Activated CD4-positive, CD25-positive, alpha-beta regulatory T cell (primary cell): ENCODE measurements at regions not wholly inside any gene's neighbourhood (a gene's known extent, or its start where the extent isn't known, plus 50 kb on each side); places are given as distances from the start of the nearest gene placed in this dataset.
"Not testable (repeated sequence)": the region's sequence is repeated elsewhere in the genome, so short reads cannot be mapped to it uniquely, and the experiment has no call there.

Experiments used
- DNase-seq, 4 experiments: peaks; one replicate each; lab custom pipeline; 2025; lab: John Stamatoyannopoulos, UW

DNA sequence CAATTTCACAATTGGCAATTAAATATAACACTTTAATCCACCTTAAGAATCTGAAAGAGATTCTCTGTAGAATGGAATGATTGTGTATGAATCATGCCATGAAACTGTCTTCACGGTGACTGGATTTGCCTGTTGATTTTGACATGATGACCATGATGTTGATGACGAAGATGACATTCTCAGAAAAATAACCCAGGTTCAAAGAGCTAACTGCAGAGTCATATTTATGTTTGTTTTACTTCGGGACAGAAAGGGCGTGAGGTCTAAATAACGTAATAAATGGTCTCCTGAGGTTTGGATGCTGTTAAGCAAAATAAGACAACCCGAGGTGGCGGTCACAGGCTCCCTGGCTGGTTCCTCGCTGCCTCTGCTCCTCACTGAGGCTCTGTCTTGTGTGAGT lies 532.0 kb downstream of the TMEM121 start:
- DNase-seq = no peak

DNA sequence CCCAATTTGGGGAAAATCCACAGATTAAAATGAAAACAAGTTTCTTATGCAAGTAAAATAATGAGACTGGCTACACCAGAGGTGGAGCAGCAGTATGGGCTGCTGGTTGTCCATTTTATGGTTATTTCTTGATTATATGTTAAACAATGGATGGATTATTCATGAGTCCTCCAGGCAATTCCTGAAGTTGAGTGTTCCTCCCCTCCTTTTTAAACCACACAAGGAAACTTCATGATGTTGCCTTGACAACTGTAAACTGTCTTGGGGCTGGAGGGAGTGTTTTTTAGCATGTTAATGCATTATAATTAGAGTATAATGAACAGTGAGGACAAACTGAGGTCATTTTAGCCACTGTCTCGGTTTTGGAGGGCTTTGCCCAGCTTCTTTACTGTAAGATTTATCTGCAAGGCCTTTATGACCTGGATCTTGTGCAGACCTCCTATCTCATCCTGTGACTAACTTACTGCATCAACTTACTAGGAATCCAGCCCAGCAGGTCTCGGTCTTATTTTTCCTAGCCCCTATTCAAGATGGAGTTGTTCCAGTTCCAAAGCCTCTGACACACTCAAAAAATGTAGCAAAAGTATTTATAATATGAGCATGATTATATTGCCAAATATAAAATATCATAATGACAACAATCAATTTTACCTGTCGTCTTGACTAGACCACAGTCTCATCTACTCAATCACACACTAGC lies 534.0 kb downstream of the TMEM121 start:
- DNase-seq = no peak

GRCh38 chr14:106061877-106062500 lies 535.6 kb downstream of the TMEM121 start:
- DNase-seq = peak; percentile 31 to 75 (median 62)

DNA sequence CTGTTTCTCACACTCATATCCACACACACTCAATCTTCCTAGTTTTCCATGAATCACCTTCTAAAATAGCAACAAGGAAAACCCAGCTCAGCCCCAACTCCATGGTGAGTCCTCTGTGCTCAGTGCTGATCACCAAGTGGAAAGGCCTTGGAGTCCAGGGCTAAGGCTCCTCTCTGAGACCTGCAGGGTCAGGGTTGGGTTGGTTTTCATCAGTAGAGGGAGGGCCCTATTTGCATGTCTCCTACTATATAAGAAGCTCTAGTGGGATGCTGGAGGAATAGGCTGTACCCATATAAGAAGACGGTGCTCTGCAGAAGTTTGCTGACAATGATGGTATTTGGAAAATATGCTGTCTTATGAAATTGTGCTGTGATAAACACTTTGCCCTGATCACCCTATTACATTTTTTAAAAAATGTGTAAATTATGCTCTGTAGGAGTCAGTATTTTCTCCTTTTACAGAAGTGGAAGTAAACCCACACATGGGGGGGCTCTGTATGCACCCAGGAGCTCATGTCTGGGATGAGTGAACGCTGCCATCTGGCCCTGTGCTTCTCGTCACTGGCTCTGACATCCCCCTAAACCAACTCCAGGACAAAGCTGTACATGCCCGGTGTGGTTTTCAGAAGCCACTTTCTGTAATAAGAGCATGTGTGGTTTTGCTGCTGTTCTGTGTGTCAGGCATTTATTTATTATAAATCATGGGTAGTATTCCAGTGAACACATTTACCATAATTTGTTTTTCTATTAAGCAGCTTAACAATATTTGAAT lies 536.3 kb downstream of the TMEM121 start:
- DNase-seq = no peak

DNA sequence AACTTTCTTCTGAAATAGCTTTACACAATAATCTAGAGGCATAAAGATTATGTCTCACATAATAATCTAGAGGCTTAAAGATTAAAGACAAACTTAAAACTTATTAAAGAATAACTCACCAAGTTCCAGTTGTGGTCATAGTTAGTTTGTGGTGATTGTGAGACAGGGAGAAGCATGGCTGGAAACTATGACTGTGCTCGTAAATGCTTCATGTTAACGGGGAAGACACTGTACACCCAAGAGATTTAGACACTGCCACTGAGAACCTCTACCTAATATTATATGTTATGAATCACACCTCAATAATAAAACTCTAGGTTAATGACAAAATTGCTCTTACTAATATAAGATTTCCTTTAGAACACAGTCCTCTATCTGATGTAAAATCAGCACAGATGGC lies 541.6 kb downstream of the TMEM121 start:
- DNase-seq = no peak

GRCh38 chr14:106069804-106070625 lies 543.6 kb downstream of the TMEM121 start:
- no peak for DNase-seq

- no peak for DNase-seq
Observed at GRCh38 chr14:106080922-106081321, 554.5 kb downstream of the TMEM121 start.

- DNase-seq = not testable (repeated sequence)
Observed at GRCh38 chr14:106081721-106082120, 555.3 kb downstream of the TMEM121 start.

DNA sequence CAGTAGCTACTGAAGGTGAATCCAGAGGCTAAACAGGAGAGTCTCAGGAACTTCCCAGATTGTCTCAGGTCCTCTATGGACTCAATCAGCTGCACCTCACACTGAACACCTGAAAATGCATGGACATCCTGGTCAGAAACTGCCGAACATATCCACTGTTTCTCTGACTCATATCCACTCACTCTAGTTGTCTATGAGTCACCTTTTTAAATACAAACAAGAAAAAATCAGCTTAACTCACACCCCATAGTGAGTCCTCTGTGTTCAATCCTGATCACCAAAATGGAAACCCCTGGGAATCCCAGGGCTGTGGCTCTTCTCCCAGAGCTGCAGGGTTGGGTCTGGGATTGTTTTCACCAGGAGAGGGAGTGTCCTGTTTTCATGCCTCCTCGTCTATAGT lies 556.7 kb downstream of the TMEM121 start:
- no peak for DNase-seq

- DNase-seq = no peak
Observed at GRCh38 chr14:106087837-106088236, 561.5 kb downstream of the TMEM121 start.

DNA sequence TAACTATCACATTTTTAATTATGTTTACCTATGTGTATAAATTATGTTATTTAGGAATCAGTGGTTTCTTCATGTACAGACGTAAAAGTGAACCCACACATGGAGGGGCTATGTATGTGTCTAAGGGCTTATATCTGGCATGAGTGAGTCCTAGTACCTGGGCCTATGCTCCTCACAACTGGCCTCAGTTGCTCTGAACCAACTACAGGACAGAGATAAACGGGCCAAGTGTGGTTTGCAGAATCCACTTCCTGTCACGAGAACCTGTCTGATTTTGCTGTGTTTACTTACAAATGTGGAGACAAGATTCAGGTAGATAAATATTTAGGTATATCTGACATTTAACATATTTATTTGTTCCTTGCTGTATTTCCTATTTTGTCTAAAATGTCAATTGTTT lies 562.5 kb downstream of the TMEM121 start:
- DNase-seq = not testable (repeated sequence)

GRCh38 chr14:106094654-106095189 lies 568.3 kb downstream of the TMEM121 start:
- DNase-seq = peak in 3 of 4 experiments; percentile 40 to 66 (median 61)

- DNase-seq = no peak
Observed at GRCh38 chr14:106107703-106108102, 581.3 kb downstream of the TMEM121 start.

GRCh38 chr14:106109337-106109736 lies 583.0 kb downstream of the TMEM121 start:
- no peak for DNase-seq

- DNase-seq = no peak
Observed at GRCh38 chr14:106115401-106115800, 589.0 kb downstream of the TMEM121 start.

DNA sequence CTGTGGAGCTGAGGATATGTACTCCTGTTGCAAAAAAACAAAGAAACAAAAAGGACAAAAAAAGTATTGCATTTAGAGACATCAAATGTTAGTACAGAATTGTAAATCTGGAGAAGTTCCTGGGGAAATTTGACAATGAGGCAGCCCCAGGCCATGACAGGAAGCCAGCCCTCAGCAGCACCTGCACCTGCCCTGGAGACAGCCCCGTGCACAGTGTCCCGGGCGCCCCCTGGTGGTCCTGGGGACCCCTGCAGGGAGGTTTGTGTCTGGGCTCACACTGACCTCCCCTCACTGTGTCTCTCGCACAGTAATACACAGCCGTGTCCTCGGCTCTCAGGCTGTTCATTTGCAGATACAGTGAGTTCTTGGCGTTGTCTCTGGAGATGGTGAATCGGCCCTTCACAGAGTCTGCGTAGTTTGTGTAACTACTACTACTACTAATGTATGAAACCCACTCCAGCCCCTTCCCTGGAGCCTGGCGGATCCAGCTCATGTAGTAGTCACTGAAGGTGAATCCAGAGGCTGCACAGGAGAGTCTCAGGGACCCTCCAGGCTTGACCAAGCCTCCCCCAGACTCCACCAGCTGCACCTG lies 590.1 kb downstream of the TMEM121 start:
- not testable (repeated sequence) for DNase-seq

DNA sequence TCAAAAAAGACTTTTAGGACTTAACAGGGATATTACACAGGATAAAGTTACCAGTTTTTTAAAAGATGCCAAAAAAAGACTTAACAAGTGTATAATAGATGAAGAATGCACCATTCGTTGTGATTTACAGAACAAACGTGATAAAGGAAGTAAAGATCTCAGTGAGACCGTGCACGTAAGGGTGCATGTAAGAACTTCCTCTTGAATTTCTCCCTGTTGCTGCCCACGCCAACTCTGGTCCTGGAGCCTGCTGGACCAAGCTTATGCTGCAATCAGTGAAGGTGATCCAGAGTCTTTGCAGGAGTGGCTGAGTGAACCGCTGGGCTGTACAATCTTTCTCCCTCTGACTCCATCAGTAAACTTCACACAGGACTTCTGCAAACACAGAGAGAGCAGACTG lies 593.7 kb downstream of the TMEM121 start:
- no peak for DNase-seq

DNA sequence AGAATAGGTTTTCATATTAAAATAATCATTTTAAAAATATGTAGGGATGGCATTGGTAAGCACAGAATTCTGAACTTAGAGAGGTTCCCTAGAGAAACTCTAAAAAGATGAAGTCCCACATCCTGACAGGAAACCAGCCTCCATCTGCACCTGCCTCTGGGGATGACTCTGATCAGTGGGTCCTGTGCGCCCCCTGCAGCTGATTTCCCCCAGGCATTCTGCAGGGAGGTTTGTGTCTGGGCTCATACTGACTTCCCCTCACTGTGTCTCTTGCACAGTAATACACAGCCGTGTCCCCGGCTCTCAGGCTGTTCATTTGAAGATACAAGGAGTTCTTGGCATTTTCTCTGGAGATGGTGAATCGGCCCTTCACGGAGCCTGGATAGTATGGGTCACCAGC lies 602.9 kb downstream of the TMEM121 start:
- DNase-seq = no peak

- not testable (repeated sequence) for DNase-seq
Observed at GRCh38 chr14:106129904-106130661, 603.7 kb downstream of the TMEM121 start.

DNA sequence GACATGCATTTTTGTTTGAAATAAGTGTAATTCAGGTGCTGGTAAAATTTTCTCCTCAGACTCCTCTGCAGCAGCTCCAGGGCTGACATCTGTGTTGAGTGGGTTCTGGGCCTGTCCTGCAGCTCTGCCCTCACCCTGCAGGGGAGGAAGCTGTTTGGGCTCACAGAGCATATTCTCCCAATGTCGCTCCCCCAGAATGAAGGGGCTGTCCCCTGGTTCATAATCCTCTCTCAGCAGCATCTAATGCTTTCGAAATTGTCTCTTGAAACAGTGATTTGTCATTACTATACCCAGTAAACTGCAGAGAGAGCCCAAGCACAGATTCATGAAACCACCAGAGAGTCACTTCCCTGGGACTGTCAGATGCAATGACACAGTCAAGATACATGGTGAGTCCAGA lies 606.7 kb downstream of the TMEM121 start:
- DNase-seq = not testable (repeated sequence)

- no peak for DNase-seq
Observed at GRCh38 chr14:106134886-106135285, 608.5 kb downstream of the TMEM121 start.
